B cell (primary cell): ENCODE measurements at regions not wholly inside any gene's neighbourhood (a gene's known extent, or its start where the extent isn't known, plus 50 kb on each side); places are given as distances from the start of the nearest gene placed in this dataset.

Source experiments
- CTCF ChIP-seq: fragments of 200-600 bp; IDR thresholded peaks from one replicate; pipeline ENCODE4 v1.8.0; 2022; ENCODE audit warnings: antibody characterized with exemption, mild to moderate bottlenecking
- EZH2 ChIP-seq: IDR thresholded peaks from 2 replicates; pipeline ENCODE4 v1.6.1; 2012; ENCODE audit warnings: borderline replicate concordance, low read depth, mild to moderate bottlenecking, moderate library complexity, low read length; ENCODE audit not compliant: insufficient read depth, poor library complexity, severe bottlenecking

GRCh38 chr12:132427174-132427768 is 62.7 kb upstream of the FBRSL1 start:
- TF ChIP-seq CTCF (no peak), EZH2 (no peak)
